ENCODE measurements at regions not wholly inside any gene's neighbourhood (a gene's known extent, or its start where the extent isn't known, plus 50 kb on each side); places are given as distances from the start of the nearest gene placed in this dataset.
"Not testable (repeated sequence)": the region's sequence is repeated elsewhere in the genome, so short reads cannot be mapped to it uniquely, and the experiment has no call there.

- H3K27ac Mint-ChIP-seq (ENCODE audit: unreplicated experiment): no peak overlapping the region
- no peaks in the 10 kb centered on the region for H3K9me3 Mint-ChIP-seq (ENCODE audit: unreplicated experiment)
- no peak overlapping the region for H3K4me3 Mint-ChIP-seq (ENCODE audit: unreplicated experiment)
- no peaks in the 10 kb centered on the region for H3K36me3 Mint-ChIP-seq (ENCODE audit: unreplicated experiment)
- DNase-seq (ENCODE audit: extremely low spot score, unreplicated experiment): no peak
- TF ChIP-seq, protein P1, sequence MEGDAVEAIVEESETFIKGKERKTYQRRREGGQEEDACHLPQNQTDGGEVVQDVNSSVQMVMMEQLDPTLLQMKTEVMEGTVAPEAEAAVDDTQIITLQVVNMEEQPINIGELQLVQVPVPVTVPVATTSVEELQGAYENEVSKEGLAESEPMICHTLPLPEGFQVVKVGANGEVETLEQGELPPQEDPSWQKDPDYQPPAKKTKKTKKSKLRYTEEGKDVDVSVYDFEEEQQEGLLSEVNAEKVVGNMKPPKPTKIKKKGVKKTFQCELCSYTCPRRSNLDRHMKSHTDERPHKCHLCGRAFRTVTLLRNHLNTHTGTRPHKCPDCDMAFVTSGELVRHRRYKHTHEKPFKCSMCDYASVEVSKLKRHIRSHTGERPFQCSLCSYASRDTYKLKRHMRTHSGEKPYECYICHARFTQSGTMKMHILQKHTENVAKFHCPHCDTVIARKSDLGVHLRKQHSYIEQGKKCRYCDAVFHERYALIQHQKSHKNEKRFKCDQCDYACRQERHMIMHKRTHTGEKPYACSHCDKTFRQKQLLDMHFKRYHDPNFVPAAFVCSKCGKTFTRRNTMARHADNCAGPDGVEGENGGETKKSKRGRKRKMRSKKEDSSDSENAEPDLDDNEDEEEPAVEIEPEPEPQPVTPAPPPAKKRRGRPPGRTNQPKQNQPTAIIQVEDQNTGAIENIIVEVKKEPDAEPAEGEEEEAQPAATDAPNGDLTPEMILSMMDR (IDR thresholded peaks at IDR 0.05): no peak
- peaks cover 4% of the 10 kb centered on the region for H3K27me3 Mint-ChIP-seq (ENCODE audit: unreplicated experiment)
- no peaks in the 10 kb centered on the region for H3K4me1 Mint-ChIP-seq (ENCODE audit: unreplicated experiment)
Measured at GRCh38 chr3:22819209-22819608, 383.9 kb upstream of the UBE2E2 start.

DNA sequence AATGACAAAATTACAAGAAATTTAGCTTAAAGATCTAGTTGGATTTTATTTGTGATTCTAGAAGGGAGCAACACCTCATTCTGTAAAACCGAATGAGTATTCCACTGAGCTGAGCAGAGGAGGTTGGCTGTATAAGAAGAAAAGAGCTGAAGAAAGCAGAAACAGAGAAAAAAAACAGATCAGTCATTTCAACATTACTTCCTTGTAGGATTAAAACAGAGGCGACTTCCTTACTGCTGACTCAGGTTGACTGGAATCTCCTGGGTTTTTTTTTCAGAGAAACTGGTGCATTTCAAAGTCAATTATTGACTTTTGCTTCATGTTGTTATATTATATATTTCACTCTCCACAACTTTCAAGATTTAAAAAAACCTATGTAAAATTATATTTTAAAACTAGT lies 368.1 kb upstream of the UBE2E2 start:
- TF ChIP-seq, protein P1 (IDR thresholded peaks at IDR 0.05): no peak
- Mint-ChIP-seq H3K36me3 (ENCODE audit: unreplicated experiment) (no peaks in the 10 kb centered on the region), H3K4me1 (ENCODE audit: unreplicated experiment) (peaks cover 1% of the 10 kb centered on the region), H3K4me3 (ENCODE audit: unreplicated experiment) (no peak overlapping the region), H3K27me3 (ENCODE audit: unreplicated experiment) (peaks cover 5% of the 10 kb centered on the region), H3K27ac (ENCODE audit: unreplicated experiment) (no peak overlapping the region), H3K9me3 (ENCODE audit: unreplicated experiment) (no peaks in the 10 kb centered on the region)
- DNase-seq (ENCODE audit: extremely low spot score, unreplicated experiment): no peak

- TF ChIP-seq, protein P1 (IDR thresholded peaks at IDR 0.05): no peak
- H3K27ac Mint-ChIP-seq (ENCODE audit: unreplicated experiment): no peak overlapping the region
- no peaks in the 10 kb centered on the region for H3K36me3 Mint-ChIP-seq (ENCODE audit: unreplicated experiment)
Measured at GRCh38 chr3:22836131-22836530, 367.0 kb upstream of the UBE2E2 start.

DNA sequence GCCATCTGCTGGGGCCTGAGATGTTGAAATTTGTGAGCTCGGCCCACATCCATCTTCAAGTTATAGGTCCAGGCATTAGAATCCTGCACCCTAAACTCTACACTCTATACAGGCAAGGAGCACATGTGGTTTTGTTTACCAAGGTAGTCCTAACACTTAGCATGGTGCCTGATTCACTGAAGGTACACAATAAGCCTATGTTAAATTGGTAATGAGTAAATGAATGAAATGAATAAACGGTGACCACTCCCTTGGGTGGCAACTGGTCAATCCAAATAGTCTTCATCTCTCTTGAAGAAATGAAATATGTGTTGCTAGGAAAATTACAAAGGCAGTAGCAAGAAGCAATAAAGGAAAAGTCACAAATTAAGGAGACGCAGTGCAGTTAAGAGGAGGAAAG lies 359.3 kb upstream of the UBE2E2 start:
- DNase-seq (ENCODE audit: extremely low spot score, unreplicated experiment): no peak

More at GRCh38 chr3:22836131-22836530, 367.0 kb upstream of the UBE2E2 start:
- Mint-ChIP-seq H3K27me3 (ENCODE audit: unreplicated experiment) (peaks cover under 1% of the 10 kb centered on the region), H3K4me3 (ENCODE audit: unreplicated experiment) (no peak overlapping the region), H3K4me1 (ENCODE audit: unreplicated experiment) (peaks cover 1% of the 10 kb centered on the region), H3K9me3 (ENCODE audit: unreplicated experiment) (peaks cover 4% of the 10 kb centered on the region)
- DNase-seq (ENCODE audit: extremely low spot score, unreplicated experiment): no peak

GRCh38 chr3:22846566-22846965 lies 356.6 kb upstream of the UBE2E2 start:
- no peak overlapping the region for H3K4me3 Mint-ChIP-seq (ENCODE audit: unreplicated experiment)
- TF ChIP-seq, protein P1 (IDR thresholded peaks at IDR 0.05): no peak
- H3K36me3 Mint-ChIP-seq (ENCODE audit: unreplicated experiment): no peaks in the 10 kb centered on the region
- H3K27me3 Mint-ChIP-seq (ENCODE audit: unreplicated experiment): peaks cover 3% of the 10 kb centered on the region
- no peaks in the 10 kb centered on the region for H3K9me3 Mint-ChIP-seq (ENCODE audit: unreplicated experiment)
- no peak overlapping the region for H3K27ac Mint-ChIP-seq (ENCODE audit: unreplicated experiment)
- no peaks in the 10 kb centered on the region for H3K4me1 Mint-ChIP-seq (ENCODE audit: unreplicated experiment)
- no peak for DNase-seq (ENCODE audit: extremely low spot score, unreplicated experiment)

More for the DNA sequence above, 359.3 kb upstream of the UBE2E2 start:
- no peak overlapping the region for H3K4me3 Mint-ChIP-seq (ENCODE audit: unreplicated experiment)
- peaks cover 5% of the 10 kb centered on the region for H3K9me3 Mint-ChIP-seq (ENCODE audit: unreplicated experiment)
- H3K27me3 Mint-ChIP-seq (ENCODE audit: unreplicated experiment): peaks cover 3% of the 10 kb centered on the region
- no peak overlapping the region for H3K27ac Mint-ChIP-seq (ENCODE audit: unreplicated experiment)
- no peaks in the 10 kb centered on the region for H3K4me1 Mint-ChIP-seq (ENCODE audit: unreplicated experiment)
- TF ChIP-seq, protein P1 (IDR thresholded peaks at IDR 0.05): no peak
- H3K36me3 Mint-ChIP-seq (ENCODE audit: unreplicated experiment): no peaks in the 10 kb centered on the region

DNA sequence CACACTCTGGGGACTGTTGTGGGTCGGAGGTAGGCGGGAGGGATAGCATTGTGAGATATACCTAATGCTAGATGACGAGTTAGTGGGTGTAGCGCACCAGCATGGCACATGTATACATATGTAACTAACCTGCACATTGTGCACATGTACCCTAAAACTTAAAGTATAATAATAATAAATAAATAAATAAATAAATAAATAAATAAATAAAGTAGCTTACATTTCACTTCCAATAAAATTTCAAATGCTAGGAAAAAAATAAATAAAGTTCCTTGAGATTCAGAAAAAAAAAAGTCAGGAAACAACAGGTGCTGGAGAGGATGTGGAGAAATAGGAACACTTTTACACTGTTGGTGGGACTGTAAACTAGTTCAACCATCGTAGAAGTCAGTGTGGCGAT lies 353.5 kb upstream of the UBE2E2 start:
- not testable (repeated sequence) for H3K9me3 Mint-ChIP-seq (ENCODE audit: unreplicated experiment); H3K4me1 Mint-ChIP-seq (ENCODE audit: unreplicated experiment); DNase-seq (ENCODE audit: extremely low spot score, unreplicated experiment); H3K4me3 Mint-ChIP-seq (ENCODE audit: unreplicated experiment); H3K27me3 Mint-ChIP-seq (ENCODE audit: unreplicated experiment); H3K27ac Mint-ChIP-seq (ENCODE audit: unreplicated experiment); H3K36me3 Mint-ChIP-seq (ENCODE audit: unreplicated experiment)
